PFSK-1 (cell line): ENCODE measurements at regions not wholly inside any gene's neighbourhood (a gene's known extent, or its start where the extent isn't known, plus 50 kb on each side); places are given as distances from the start of the nearest gene placed in this dataset.

Source experiments
- POLR2AphosphoS5 ChIP-seq: IDR thresholded peaks from 2 replicates; pipeline ENCODE4 v1.6.1; 2012; ENCODE audit warnings: low read depth, mild to moderate bottlenecking, control low read depth, low read length, moderate library complexity
- SIN3A ChIP-seq: IDR thresholded peaks from 2 replicates; pipeline ENCODE4 v1.6.1; 2012; ENCODE audit warnings: mild to moderate bottlenecking, low read length, moderate library complexity, borderline replicate concordance; ENCODE audit not compliant: insufficient read depth
- TAF1 ChIP-seq: IDR thresholded peaks from 2 replicates; pipeline ENCODE4 v1.6.1; 2012; ENCODE audit warnings: low read length, control low read depth, borderline replicate concordance; ENCODE audit not compliant: insufficient read depth
- TF ChIP-seq, protein P1 (sequence below), 2 experiments: IDR thresholded peaks; 2 replicates each; pipeline versions ENCODE4 v1.6.1 to v1.8.0; 2011 to 2012; ENCODE audit warnings: low read depth in 2 of 2, low read length in 2 of 2, control low read depth in 1 of 2, inconsistent platforms in 1 of 2, mild to moderate bottlenecking in 1 of 2, moderate library complexity in 1 of 2; ENCODE audit not compliant: insufficient read depth in 1 of 2

DNA sequence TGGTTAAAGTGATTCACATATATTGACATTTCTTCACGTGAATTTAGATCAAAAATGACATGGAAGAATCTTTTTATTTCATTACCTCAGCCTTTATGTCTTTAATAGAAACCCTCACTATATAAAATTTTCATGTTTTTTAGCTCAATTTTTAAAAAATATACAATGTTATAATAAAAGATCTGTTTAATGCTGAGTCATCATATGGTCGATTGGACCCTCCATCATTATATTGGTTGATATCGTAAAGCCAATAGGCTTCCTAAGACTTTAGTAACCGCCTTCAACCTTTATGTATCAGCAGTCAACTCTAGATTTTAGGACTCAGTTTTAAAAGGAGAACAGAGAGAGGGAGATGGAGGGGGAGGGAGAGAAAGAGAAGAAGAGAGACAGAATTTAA is 162.3 kb upstream of the FERD3L start:
- no peak for TF ChIP-seq TAF1
- no peak for TF ChIP-seq POLR2AphosphoS5
- no peak for TF ChIP-seq SIN3A
- TF ChIP-seq, protein P1, sequence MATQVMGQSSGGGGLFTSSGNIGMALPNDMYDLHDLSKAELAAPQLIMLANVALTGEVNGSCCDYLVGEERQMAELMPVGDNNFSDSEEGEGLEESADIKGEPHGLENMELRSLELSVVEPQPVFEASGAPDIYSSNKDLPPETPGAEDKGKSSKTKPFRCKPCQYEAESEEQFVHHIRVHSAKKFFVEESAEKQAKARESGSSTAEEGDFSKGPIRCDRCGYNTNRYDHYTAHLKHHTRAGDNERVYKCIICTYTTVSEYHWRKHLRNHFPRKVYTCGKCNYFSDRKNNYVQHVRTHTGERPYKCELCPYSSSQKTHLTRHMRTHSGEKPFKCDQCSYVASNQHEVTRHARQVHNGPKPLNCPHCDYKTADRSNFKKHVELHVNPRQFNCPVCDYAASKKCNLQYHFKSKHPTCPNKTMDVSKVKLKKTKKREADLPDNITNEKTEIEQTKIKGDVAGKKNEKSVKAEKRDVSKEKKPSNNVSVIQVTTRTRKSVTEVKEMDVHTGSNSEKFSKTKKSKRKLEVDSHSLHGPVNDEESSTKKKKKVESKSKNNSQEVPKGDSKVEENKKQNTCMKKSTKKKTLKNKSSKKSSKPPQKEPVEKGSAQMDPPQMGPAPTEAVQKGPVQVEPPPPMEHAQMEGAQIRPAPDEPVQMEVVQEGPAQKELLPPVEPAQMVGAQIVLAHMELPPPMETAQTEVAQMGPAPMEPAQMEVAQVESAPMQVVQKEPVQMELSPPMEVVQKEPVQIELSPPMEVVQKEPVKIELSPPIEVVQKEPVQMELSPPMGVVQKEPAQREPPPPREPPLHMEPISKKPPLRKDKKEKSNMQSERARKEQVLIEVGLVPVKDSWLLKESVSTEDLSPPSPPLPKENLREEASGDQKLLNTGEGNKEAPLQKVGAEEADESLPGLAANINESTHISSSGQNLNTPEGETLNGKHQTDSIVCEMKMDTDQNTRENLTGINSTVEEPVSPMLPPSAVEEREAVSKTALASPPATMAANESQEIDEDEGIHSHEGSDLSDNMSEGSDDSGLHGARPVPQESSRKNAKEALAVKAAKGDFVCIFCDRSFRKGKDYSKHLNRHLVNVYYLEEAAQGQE (IDR thresholded peaks at IDR 0.05; ENCODE audit: insufficient read depth in 1 of 2, low read depth in 2 of 2, low read length in 2 of 2): no peak
